Stimulated activated CD8-positive, alpha-beta memory T cell treated with anti-CD3 and anti-CD28 coated beads, Interleukin-2, amount 100 ng/mL, for 48 hours (primary cell): ENCODE measurements at regions not wholly inside any gene's neighbourhood (a gene's known extent, or its start where the extent isn't known, plus 50 kb on each side); places are given as distances from the start of the nearest gene placed in this dataset.

Experiments
- DNase-seq, 2 donors: peaks; one replicate each; pipeline ENCODE4 v3.0.0-alpha.2; 2020; ENCODE audit warnings: low read depth in 2 of 2

DNA sequence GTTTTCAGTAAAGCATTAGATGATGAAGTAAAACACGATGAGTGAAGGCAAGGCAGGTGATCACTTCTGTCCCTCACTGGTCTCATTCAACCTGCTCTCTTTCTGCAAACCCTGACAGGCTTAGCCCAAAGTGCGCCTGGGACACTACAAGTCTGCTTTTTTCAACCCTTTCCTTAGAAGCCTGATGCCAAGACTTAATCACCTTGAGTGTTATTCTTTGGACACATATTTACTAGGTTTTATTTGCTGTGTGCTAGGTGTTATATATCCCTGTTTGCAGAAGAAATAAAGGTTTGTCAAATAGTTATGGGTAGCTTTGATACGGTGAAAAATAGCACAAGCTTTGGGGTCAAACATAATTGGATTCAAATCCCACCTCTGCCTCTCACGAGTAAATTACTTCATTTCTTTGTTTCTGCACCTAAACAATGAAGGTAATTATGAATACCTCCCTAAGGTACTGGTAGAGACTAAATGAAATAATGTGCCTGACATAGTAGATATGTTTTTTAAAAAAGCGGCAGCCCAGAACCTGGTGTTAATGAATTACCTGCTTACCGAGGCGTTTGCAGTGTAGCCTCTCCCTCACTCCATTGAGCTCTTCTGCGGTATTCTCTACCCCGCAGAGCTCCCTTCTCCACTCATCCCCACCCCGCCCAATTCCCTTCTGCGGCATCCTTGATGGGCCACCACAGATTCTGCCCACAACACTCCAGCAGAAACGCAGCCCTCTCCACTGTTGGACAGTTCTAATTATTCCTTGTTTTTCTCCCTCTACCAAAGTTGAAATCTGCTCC, 269.0 kb upstream of the TPM1 start:
- no peak for DNase-seq

DNA sequence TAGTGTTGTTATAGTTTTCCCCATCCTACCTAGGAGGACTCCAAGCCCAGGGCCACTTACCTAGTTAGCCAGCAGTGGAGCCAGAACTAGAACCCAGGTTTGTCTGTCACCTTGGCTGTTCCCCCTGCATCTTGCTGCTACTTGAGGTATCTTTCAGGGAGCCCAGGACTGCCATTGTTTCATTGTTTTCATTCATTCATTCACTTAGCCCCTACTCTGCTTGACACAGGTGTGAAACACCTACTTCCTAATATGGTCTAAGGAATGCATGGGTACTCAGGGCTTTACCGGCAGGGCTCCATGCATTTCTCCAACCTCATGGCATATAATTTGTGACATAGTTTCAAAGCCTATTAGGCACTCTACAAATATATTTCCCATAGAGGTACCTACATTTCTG, 266.6 kb upstream of the TPM1 start:
- DNase-seq, result no peak

DNA sequence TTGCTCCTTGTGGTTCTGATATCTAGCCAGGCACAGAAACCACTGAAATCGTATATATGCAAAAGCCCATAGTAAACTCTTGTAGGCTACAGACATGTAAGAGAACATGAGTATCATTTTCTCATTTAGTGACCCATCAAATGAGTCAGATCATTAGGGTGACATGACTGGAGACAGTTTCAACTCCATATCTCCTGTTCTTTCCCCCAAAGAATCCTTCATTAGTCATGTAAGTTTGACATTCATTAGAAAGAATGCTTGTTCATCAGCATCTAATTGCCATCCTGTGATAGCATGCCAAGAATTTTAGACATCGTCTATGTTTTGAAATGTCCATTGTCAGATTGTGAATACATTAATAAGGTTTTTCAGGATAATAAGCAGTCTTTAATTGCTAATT, 264.9 kb upstream of the TPM1 start:
- no peak for DNase-seq

DNA sequence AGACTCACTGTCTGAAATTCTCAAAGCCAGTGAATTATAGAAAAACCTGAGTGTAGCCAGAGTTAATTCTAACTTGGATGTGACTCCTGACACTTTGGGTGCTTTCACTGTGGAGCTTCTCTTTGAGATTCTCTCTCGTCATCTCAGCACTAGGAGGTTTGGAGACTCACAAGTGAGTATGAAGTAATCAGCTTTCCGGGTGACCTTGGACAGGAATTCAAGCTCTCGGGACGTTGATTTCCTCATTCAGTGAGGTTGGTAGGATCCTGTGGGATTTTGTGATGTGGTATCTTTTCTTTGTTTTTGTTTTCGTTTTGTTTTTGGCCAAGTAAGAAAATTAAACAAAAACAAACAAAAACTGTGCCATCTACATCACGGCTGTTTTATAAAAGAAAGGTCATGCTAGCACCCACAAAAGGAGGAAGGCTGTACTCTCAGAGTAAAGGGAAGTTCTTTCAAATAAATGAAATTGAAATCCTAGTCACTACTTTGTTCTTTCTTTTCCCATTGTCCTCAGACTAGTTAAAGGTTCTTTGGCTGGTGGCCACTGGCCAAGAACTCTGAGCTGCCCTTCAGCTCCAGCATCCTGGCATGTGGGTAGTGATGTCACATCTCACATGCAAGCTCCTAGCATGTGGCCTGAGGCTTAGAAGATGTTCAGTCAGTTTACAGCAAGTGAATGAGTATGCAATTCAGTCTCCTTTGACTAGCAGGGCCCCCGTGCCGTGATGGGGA, 263.3 kb upstream of the TPM1 start:
- no peak for DNase-seq

DNA sequence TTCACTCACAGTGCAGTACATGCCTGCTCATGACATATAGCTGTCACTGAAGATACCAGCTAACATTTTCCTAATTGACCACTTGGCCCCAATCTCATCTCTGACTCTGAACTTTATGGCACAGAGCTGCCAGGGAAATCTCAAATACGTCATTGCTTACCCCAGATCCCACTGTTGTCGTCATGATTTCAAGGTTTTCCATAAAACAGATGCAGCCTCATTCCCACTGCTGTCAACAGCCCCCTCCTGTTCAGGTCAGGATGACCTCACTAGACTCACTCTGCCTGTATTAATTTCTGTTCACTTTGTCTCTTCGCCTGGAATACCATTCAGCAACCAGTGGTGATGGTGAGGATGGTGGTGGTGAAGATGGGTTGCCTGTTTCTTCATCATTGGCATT, 262.6 kb upstream of the TPM1 start:
- no peak for DNase-seq

DNA sequence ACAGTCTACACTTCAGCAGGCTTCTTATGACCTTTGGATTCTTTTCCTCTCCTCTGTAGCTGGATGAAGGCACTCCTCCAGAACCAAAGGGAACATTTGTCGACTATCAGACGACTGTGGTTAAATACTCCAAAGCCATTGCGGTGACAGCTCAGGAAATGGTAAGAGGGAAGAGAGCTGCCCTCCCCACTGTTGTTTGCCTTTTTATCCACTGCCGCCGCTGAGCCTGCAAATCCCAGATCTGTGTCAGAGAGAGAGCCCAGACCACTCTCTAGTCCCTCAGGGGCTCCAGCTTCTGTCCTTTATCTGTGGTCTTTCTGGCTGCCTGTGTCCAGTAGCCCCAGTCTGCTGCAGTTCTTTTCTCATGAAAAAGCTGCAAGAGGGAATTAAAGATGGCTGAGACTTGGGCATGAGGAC, 261.5 kb upstream of the TPM1 start:
- no peak for DNase-seq

DNA sequence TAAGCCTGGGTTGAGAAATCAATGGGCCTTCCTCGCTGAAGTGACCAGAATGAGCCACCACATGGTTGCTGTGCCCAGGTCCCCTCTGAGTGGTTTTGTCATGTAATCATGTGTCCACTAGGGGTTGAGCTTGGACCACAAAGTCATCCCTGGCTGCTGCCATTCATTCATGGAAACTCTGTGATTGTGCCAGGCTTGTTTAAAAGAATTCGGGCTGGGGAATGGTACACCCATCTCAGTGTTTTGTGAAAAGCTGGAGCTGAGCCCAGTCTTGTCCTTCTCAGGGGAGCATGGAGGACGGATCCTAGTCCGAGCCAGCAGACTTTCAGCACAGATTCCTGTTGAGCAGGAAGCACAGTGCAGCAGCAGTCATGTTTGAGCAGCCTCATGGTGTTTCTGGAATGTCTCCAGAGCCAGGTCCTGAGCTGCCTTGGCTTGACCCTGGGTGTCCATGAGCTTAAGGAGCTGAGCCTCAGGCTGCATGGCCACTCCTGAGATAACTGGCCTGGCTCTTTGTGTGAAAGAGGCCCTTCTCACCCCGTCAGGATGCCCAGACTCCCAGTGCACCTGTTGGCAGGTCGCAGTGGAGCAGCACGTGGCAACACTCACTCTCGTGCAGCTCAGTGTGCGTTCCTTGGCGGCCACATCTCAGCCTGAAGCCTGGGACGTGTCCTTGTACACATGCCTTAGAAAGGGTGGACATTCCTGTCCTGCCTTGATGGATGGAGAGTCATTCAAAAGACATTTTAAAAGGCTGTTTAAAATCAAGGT, 260.3 kb upstream of the TPM1 start:
- DNase-seq, result no peak

DNA sequence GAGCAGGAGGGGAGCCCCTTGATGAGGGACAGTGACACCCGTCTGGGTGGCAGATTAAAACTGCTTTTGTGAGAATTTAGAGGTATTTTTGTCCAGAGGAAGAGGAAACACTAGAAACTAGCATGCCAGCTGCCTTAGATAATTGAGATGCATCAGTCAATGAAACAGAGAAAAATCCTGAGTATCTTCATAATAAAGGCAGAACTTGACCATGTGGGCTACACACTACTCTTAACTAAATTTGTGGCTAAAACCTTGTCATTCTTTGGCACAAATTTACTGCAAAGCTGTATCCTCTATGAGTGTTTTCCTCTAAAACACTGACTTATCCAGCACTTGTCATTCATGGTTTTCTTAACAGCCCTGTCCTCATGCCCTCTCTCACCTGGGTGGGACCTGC, 259.7 kb upstream of the TPM1 start:
- DNase-seq, result no peak

DNA sequence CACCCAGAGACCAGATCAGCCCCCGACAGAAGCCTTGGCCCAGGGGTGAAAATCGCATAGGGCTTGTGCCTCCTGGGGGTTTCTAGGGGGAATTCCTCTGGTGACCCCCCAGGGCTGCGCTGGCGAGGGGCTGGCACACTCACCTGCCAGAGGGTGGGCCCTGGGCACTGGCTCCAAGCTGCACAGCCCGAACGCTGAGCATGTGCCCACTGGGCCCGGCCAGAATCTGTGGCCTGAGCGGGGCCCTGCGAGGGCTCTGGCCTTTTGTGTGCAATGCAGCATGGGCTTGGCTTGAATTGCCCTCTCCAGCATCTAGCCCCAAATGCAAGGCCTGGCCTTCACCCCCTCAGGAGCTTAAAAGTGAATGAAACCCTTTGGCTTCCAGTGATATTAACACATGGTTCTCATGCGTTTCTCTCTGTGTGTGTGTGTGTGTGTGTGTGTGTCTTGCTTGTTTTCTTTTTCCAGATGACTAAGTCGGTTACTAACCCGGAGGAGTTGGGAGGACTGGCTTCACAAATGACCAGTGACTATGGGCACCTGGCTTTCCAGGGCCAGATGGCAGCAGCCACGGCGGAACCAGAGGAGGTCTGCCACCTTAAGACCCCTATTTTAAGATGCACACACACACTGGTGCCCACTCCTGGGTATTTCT, 259.1 kb upstream of the TPM1 start:
- no peak for DNase-seq

DNA sequence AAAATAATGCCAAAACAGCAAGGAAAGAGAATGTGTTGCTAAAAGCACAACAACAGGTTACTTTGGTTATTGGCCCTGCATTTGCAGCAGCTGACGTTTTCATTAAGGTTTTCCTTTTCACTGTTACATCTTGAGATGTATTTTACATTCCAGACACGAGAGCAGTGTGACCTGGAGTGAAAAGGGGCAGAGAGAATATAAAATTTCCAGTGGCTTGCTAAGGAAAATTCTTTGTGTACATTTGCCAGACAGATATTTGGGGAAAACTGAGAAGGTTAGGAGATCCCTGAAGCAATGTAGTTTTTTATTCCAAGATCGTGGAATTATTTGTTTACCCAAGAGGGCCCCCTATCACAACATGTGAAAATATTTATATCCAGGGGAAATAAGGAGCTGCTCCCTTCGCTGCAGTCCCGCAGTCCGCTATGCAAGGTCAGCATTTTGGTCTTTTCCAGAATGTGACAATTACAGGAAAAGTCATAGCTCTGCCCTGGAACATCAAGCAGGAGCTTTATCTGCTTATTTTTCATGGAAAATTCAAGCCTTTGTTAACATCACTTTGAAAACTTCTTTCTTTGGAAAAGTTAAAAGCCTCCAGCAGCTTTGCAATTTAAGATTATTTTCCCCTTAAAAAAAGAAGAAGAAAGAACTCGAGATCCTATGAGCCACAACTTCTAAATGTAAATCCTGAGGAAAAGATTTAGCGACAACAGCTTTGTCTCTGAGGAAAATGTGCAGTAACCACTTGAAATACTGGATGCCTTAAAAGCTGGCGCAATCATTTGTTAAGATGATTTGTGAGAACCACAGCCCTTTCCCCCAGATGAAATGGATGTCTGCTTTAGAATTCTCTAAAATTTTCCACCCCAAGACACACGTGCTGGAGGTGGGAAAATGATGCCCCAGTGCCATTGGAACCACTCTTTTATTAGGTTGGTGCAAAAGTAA, 256.4 kb upstream of the TPM1 start:
- no peak for DNase-seq

DNA sequence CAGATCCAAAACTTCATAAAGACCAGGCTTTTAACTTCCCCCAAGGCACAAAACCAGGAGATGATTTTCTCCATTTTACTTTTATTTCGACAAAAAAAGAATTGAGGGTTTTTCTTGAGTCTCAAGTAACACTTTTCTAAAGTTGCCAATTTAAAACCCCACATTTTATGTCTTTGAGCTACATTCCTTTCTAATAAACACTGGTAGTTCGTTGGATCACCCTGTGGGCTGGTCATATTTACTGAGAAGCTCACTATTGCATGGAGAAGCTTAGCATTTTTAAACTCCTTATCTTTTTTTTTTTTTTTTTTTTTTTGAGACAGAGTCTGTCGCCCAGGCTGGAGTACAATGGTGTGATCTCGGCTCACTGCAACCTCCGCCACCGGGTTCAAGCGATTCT, 255.1 kb upstream of the TPM1 start:
- no peak for DNase-seq

DNA sequence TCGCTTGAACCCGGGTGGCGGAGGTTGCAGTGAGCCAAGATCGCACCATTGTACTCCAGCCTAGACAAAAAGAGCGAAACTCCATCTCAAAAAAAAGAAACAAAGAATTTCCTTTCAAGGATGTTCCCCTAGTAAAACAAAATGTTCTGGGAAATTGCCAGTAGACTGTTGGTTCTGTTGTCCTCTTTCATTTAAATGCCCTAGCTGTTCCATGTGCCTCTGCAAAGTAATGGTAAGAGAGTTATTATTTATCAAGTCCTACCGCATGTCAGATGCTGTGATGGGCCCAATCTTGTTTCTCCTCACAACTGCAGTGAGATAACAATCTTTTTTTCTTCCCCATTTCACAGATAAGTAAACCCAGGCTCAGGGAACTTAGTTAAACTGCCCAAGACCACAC, 254.3 kb upstream of the TPM1 start:
- DNase-seq, result no peak

DNA sequence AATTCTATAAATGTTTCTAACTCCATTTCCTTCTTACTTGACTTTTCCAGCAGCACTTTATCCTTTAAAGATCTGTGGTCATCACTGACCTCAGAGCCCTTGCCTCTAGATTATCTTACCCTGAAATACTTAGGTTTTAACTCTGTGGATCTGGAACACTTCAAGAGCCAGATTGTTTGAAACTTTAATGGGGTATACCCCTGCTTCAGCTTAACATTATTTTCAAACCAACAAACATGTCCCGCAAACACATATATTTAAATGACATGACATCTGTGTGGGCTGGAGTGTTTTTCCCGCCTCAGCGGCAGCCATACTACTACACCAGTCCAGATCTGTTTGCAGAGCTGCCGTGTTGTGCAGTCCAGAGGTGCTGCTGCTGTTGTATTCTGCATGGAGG, 252.0 kb upstream of the TPM1 start:
- DNase-seq, result no peak

DNA sequence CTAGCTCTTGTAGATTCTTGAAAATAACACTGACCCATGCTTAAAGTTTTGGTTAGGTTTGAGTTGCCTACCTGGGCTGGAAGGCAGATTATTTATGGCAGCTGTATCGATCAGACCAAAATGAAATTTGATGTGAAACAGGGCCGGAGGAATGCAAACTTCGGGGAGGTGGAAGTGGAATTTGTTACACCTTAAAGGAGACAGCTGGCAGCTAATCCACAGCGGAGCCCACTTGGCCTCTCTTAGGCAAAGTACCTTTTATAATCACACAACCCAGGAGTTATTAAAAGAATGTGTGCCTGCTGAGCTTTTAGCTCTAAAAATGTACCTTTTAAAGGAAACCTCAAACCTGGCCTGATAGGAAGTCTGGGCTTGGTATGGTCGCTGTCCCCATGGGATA, 250.9 kb upstream of the TPM1 start:
- DNase-seq, result no peak

DNA sequence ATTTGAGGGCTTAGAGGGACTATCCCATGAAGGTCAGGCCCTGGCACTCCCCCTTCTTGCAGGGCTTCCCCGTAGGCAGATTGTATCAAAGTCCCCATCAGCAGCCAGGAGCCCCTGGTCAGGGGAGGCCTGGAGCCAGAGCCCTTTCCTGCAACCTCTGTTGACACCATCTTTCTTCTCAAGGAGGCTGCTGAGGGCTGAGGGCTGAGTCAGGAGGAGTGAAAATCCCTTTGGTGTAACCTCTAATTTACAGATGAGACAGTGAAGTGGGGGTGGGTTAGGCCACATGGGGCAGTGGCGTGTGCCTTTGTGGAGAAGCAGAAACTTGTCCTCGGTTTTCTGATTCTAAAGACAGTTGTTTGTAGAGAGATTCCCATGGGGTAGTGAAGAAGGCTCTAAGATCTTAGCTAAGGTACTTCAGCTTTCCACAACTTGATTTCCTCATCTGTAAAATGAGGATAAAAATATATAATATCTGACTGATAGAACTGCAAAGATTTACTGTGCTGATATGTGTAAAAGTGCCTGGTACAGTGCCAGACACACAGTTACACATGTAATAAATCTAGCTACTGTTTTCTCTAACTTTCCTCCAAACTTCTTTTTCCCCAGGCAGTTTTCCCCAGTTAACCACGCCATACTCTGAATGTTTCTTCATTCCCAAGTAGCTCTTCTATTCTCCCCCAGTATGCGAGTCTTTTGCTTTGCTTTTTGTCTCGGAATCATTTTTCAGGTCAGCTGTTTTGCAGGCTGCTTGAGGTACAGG, 249.4 kb upstream of the TPM1 start:
- no peak for DNase-seq

DNA sequence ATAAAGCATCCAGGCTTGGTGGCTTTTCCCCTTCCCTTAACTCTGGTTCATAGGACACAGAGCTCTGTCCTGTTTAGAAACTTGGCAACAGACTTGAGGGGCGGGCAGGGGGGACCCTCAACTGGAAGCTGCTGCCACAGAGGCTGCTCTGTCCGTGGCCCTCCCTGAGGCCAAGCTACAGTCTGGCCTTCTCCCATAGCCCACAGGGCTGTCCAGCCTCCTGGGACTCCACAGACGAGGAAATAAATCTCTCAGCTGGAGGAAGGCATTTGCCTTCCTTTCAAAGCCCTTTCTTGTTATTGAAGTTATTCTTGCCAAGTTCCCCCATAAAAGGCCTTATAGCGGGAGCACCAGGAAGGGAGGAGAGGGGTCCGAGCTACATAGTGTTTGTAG, 248.8 kb upstream of the TPM1 start:
- no peak for DNase-seq

DNA sequence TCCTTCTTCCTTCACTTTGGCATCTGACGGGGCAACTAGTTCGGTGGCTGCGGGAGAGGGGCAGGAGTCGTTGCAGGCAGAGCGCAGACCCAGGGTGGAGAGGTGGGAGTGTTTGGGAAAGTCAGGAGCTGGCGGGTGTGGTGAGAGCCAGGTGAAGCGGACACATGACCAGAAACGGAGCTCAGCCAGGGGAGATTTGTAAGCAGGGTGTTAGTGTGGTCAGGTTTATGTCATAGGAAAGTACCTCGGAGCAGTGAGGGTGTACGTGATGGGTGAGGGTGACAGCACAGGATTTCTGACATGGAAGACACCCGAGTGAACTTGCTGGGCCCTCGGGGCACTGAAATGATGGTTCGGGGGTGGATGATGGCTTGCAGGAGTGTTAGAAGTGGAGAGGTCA, 247.4 kb upstream of the TPM1 start:
- no peak for DNase-seq

DNA sequence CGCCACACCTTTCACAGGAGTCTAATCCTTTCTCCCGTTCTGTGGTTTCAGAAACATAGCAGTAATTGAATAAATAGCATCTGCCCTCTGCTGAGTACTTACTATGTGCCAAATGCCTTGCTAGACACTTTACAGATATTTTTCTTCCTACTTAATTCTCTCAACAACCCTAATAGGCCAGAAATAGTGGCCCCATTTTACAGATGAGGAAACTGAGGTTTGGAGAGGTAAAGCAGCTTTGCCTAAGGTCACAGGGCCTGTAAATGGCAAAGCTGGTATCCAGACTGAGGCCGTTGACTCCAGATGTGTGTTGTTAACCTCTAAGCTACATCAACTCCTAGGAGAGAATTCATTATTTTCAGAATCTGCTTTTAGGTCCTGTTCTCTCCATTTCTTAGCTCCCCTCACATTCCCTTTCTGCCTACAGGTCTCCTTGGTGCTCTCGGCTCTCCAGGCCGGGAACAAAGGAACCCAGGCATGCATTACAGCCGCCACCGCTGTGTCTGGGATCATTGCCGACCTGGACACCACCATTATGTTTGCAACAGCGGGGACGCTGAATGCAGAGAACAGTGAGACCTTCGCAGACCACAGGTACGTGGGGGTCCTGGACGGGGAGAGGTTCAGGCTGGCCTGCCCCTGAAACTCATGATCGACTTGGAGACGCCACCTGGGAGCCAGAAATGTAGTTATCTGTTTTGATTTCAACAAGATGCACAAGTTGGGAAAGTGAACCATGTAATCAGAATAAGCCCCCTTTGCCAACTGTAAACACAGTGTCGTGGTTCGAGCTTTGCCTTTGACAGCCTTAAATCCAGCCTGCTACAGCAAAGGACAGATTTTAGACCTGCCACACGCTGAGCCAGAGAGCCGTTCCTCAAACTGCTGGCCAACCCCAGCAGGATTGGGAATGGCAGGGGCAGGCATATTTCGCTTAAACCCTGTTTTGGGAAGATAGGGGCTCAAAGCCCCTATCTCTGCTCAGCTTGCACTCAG, 246.5 kb upstream of the TPM1 start:
- DNase-seq, result no peak

DNA sequence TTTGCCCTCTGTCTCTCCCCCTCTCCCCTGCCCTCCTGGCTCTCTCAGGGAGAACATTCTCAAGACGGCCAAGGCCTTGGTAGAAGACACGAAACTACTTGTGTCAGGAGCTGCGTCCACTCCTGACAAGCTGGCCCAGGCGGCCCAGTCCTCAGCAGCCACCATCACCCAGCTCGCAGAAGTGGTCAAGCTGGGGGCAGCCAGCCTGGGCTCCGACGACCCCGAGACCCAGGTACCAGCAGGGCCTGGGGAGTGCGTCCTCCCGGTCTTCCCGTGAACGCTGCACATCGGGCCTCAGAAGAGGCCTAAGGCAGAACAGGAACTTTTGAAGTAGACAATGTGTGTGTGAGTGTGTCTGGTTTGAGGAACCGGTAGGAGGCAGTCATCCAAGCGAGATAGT, 245.4 kb upstream of the TPM1 start:
- DNase-seq, result no peak
